Mucosa of stomach (tissue), 1 donor: ENCODE measurements at regions not wholly inside any gene's neighbourhood (a gene's known extent, or its start where the extent isn't known, plus 50 kb on each side); places are given as distances from the start of the nearest gene placed in this dataset.
"Not testable (repeated sequence)": the region's sequence is repeated elsewhere in the genome, so short reads cannot be mapped to it uniquely, and the experiment has no call there.

ENCODE experiments used
- H3K27me3 ChIP-seq: one replicate; pipeline ENCODE4 v1.7.0; 2013; ENCODE audit warnings: mild to moderate bottlenecking, low read length; ENCODE audit not compliant: control insufficient read depth, insufficient read depth
- H3K36me3 ChIP-seq: one replicate; pipeline ENCODE4 v1.7.0; 2013; ENCODE audit warnings: low read length; ENCODE audit not compliant: control insufficient read depth, insufficient read depth
- H3K4me1 ChIP-seq: one replicate; pipeline ENCODE4 v1.7.0; 2013; ENCODE audit warnings: mild to moderate bottlenecking, low read length; ENCODE audit not compliant: control insufficient read depth, insufficient read depth
- H3K4me3 ChIP-seq: one replicate; pipeline ENCODE4 v1.7.0; 2013; ENCODE audit warnings: low read length
- H3K9ac ChIP-seq: one replicate; pipeline ENCODE4 v1.7.0; 2013; ENCODE audit warnings: mild to moderate bottlenecking, low read length, moderate library complexity
- H3K9me3 ChIP-seq: one replicate; pipeline ENCODE4 v1.7.0; 2013; ENCODE audit warnings: mild to moderate bottlenecking, low read length, moderate library complexity; ENCODE audit not compliant: control insufficient read depth
- donor health status: Pancreatic carcinoma.

DNA sequence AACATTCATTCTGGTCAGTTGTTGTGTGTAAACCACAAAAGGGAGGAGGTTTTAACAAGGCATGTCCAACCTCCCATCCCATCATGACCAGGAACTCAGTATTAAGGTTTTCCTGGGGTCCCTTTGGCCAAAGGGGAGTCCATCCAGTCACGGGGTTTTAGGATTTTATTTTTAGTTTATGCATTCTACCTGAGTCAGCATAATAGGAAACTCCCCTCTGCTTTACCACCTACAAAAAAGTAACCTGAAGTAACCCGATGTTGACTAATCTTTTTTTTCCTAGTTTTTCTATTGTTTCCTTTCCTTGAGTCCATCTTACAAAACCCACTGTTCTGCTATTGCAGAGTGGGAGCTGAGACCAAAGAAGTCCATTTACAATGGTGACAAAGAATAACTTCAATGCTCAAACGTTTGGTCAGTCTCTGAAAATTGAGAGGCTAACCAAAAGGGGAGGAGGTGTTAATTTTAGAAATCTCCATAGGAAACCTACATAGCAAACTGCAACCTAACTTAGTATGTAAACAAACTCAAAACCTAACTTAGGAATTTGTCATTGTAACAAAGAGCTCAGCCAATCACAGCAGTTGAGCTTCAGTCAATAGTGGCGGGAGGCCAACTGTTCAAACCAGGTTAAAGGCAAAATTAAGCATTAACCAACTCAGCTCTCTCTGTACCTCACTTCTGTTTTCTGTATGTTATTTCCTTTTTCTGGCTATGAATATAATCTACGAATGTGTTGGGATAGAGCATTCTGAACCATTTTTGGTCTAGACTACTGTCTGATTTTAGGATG, 1954.1 kb downstream of the PCDH9 start:
- Histone ChIP-seq H3K9ac (no peak overlapping the region), H3K9me3 (no peaks in the 10 kb centered on the region), H3K36me3 (no peaks in the 10 kb centered on the region)

DNA sequence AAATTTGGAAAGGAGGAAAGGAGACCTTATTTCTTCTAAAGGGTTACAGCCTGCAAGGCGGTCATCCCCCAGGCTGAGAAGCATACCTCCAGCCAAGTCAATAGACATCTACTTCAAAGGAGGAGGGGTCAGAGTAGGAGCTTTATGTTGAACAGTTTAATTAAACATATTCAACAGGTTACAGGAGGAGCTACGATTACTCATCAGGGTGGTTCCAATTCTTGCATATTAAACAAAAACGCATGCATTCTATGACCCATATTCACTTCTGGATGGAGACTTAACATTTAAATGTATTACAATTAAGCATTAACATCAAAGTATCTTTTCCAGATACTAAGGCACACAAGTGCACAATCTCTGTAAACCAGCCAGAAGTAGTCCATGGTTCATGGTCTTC, 1955.0 kb downstream of the PCDH9 start:
- H3K36me3 ChIP-seq: no peaks in the 10 kb centered on the region
- no peak overlapping the region for H3K9ac ChIP-seq
- no peak overlapping the region for H3K4me3 ChIP-seq
- no peaks in the 10 kb centered on the region for H3K4me1 ChIP-seq
- H3K27me3 ChIP-seq: no peaks in the 10 kb centered on the region
- H3K9me3 ChIP-seq: no peaks in the 10 kb centered on the region

More for the DNA sequence above, 1954.1 kb downstream of the PCDH9 start:
- H3K4me3 ChIP-seq: no peak overlapping the region
- H3K4me1 ChIP-seq: no peaks in the 10 kb centered on the region
- H3K27me3 ChIP-seq: no peaks in the 10 kb centered on the region

DNA sequence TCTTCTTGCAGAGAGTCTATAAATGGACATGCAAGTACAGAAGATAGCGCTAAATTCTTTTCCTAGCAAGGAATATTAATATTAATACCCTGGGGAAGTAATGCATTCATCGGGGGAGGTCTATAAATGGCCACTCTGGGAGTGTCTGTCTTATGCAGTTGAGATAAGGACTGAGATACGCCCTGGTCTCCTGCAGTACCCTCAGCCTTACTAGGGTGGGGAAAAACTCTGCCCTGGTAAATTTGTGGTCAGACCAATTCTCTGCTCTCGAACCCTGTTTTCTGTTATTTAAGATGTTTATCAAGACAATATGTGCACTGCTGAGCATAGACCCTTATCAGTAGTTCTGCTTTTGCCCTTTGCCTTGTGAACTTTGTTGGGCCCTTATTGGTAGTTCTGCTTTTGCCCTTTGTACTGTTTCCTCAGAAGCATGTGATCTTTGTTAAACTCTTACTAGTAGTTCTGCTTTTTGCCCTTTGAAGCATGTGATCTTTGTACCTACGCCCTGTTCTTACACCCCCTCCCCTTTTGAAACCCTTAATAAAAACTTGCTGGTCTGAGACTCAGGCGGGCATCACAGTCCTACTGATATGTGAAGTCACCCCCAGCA, 1956.2 kb downstream of the PCDH9 start:
- H3K4me3 ChIP-seq, H3K36me3 ChIP-seq, H3K9me3 ChIP-seq, H3K4me1 ChIP-seq, H3K9ac ChIP-seq, H3K27me3 ChIP-seq: not testable (repeated sequence)

DNA sequence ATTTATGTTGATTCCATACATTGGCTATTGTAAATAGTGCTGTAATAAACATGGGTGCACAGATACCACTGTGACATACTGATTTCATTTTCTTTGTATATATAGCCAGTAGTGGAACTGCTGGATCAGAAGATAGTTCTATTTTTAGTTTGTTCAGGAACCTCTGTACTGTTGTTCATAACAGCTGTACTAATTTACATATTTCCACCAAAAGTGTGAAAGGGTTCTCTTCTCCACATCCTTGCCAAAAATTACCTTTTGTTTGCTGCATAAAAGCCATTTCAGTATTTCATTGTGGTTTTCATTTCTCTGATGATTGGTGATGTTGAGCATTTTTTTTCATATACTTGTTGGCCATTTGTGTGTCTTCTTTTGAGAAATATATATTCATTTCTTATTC, 1962.1 kb downstream of the PCDH9 start:
- Histone ChIP-seq H3K4me1 (no peaks in the 10 kb centered on the region), H3K9me3 (no peaks in the 10 kb centered on the region), H3K36me3 (no peaks in the 10 kb centered on the region), H3K9ac (no peak overlapping the region), H3K4me3 (no peak overlapping the region), H3K27me3 (no peaks in the 10 kb centered on the region)

DNA sequence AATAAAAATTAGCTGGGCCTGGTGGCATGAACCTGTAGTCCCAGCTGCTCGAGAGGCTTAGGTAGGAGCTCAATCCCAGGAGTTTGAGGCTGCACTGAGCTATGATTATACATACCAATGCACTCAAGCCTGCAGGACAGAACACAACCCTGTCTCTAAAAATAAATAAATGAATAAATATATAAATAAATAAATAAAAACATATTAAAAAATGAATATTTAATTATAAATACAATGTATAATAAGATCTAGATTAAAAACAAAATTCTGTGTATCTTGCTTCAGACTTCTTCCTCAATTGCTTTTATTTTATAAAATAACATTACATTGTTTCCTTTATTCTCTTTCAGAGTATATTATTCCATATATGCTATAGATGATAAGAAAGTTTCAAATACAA, 1964.1 kb downstream of the PCDH9 start:
- Histone ChIP-seq H3K4me1 (no peaks in the 10 kb centered on the region), H3K36me3 (no peaks in the 10 kb centered on the region), H3K9me3 (no peaks in the 10 kb centered on the region), H3K27me3 (no peaks in the 10 kb centered on the region), H3K4me3 (no peak overlapping the region), H3K9ac (no peak overlapping the region)

DNA sequence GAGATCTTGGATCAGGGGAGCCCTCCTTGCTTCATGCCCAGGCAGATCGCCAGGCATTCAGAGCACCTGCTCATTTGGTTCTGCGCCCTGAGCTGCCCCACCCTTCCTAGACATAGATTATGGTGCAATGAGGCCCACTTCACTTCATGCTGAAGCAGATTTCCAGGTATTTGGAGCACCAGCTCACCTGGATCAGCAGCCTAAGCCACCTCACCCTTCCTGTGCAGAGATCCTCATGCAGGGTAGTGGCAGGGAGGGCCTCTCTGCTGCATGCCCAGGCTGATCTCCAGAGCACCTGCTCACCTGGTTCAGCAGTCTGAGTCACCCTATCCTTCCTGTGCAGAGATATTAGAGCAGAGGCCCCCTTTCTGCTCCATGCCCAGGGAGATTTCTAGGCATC, 1966.1 kb downstream of the PCDH9 start:
- Histone ChIP-seq H3K9me3 (no peaks in the 10 kb centered on the region), H3K4me1 (no peaks in the 10 kb centered on the region), H3K9ac (no peak overlapping the region), H3K36me3 (no peaks in the 10 kb centered on the region), H3K4me3 (no peak overlapping the region), H3K27me3 (no peaks in the 10 kb centered on the region)

DNA sequence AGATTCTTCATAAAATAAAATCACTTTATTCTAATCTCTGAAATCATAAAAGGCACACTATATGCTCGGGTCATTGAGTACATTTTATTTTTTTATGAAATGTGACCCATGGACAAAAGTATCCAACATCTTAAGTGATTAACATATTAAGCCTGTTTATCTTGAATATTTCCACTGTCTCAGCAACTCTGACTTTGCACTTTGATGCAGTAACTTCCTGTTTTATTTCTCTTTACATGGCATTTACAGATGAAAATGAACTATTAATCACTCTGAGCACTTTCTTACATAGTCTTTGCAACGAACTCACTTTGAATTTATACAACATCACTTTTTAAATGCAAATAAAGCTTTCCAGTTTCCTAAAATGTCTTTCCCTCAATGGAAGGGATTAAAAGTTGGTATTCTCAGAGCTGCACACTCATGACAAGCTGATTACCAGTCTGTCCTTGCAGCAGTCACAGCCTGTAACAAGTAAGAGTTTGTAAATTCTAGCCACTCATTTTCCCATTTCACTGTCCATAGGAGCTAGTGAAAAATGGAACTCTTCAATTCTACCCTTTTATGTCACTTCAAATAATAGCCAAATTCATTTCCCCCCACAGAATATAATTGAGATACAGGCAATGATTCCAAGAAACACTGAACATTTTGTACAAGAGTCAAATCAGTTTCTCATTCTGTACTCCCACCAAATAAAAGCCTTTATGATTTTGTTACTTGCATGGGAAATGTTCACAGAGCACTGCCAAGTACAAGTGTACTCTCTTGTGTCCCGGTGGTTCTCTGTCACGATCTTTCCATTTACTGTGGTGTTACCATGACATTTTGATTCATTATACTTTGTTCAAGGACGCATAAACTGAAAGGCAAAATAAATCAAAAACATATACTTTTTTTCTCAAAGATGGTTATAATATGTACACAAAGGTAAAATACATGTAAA, 1968.9 kb downstream of the PCDH9 start:
- Histone ChIP-seq H3K4me3 (no peak overlapping the region), H3K9me3 (no peaks in the 10 kb centered on the region), H3K9ac (no peak overlapping the region), H3K4me1 (no peaks in the 10 kb centered on the region), H3K36me3 (no peaks in the 10 kb centered on the region), H3K27me3 (no peaks in the 10 kb centered on the region)

DNA sequence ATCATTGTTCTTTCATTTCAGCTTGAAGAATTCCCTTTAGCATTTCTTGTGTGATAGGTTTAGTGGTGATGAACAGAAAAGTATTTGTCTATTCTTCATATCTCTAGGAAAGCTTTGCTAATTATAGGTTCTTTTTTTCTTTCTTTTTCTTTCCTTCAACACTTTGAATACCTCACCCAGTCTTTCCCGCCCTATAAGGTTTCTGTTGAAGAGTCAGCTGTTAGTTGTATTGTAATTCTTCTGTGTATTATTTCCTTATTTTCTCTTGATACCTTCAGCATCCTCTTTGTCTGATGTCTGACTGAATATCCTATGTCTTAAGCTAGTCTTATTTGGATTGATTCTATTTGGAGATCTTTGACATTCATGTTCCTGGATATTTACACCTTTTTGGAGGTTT, 1989.4 kb downstream of the PCDH9 start:
- H3K36me3 ChIP-seq: no peaks in the 10 kb centered on the region
- H3K4me3 ChIP-seq: no peak overlapping the region
- H3K9ac ChIP-seq: no peak overlapping the region
- H3K4me1 ChIP-seq: no peaks in the 10 kb centered on the region
- H3K9me3 ChIP-seq: no peaks in the 10 kb centered on the region
- no peaks in the 10 kb centered on the region for H3K27me3 ChIP-seq

DNA sequence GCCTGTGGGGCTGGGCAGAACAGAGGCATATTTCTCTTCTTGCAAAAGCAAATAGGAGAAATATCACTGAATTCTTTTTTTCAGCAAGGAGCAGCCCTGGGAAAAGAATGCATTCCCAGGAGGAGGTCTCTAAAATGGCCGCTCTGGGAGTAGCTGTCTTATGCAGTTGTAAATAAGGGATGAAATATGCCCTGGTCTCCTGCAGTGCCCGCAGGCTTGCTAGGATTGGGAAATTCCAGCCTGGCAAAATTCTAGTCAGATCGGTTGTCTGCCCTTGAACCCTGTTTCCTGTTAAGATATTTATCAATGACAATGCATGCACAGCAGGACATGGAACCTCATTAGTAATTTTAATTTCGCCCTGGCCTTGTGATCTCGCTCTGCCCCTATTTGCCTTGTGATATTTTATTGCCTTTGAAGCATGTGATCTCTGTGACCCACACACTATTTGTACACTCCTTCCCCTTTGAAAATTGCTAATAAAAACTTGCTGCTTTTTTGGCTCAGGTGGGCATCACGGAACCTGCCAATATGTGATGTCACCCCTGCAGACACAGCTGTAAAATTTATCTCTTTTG, 1993.2 kb downstream of the PCDH9 start:
- no peaks in the 10 kb centered on the region for H3K36me3 ChIP-seq
- no peak overlapping the region for H3K9ac ChIP-seq
- H3K4me3 ChIP-seq: no peak overlapping the region
- H3K4me1 ChIP-seq: no peaks in the 10 kb centered on the region
- H3K9me3 ChIP-seq: no peaks in the 10 kb centered on the region
- no peaks in the 10 kb centered on the region for H3K27me3 ChIP-seq

DNA sequence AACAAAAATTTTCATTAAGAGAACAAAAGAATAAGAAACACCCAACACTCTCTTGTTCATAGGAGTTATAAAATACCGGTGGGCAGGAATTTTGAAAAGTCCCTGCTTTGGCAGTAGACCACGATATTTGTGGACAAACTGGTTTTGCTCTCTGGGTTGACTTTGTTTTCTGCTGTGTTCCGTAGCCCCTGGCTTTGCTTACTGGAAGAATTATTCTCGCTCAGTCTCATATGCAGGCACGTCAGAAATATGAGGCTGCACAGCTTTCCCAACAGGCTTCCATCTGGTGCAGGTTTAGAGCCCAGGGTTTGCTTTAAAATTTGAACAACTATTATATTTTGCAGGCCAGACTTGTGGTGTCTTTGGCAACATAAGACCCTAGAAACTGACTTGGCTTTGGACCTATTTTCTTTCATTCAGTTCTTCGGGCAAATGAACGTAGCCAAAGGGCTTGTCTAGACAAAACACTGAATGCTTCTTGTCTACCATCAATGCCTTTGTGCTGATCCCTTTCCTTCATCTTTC, 2012.6 kb downstream of the PCDH9 start:
- H3K9me3 ChIP-seq: no peaks in the 10 kb centered on the region
- no peaks in the 10 kb centered on the region for H3K36me3 ChIP-seq
- no peaks in the 10 kb centered on the region for H3K4me1 ChIP-seq
- no peak overlapping the region for H3K9ac ChIP-seq
- H3K27me3 ChIP-seq: no peaks in the 10 kb centered on the region
- no peak overlapping the region for H3K4me3 ChIP-seq

DNA sequence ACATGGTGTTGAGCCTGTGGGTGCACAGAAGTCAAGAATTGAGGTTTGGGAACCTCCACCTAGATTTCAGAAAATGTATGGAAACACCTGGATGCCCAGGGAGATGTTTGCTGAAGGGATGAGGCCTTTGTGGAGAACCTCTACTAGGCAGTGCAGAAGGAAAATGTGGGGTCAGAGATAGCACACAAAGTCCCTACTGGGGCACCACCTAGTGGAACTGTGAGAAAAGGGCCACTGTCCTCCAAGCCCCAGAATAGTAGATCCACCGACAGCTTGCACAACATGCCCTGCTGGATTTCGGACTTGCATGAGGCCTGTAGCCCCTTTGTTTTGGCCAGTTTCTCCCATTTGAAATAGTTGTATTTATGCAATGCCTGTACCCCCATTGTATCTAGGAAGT, 2027.3 kb downstream of the PCDH9 start:
- H3K9ac ChIP-seq, H3K9me3 ChIP-seq, H3K36me3 ChIP-seq, H3K27me3 ChIP-seq, H3K4me1 ChIP-seq, H3K4me3 ChIP-seq: not testable (repeated sequence)
